Uterus (tissue), 3 donors: ENCODE measurements at regions not wholly inside any gene's neighbourhood (a gene's known extent, or its start where the extent isn't known, plus 50 kb on each side); places are given as distances from the start of the nearest gene placed in this dataset.
A peak's percentile ranks its signal among the peaks of the same experiment; 100 is the strongest.

ENCODE experiments used
- DNase-seq, 2 donors: peaks; one replicate each; pipeline ENCODE4 v3.0.0-alpha.2; 2019 to 2020
- H3K27ac ChIP-seq, 2 donors: fragments of 200-600 bp; sonication (generic); 1 replicate in 1 of 2; 2 replicates in 1 of 2; pipeline ENCODE4 v1.5.1; 2016 to 2018
- H3K27me3 ChIP-seq, 2 donors: fragments of 200-600 bp; sonication (generic); one replicate each; pipeline ENCODE4 v1.5.1; 2018 to 2019; ENCODE audit warnings: control low read depth in 1 of 2
- H3K36me3 ChIP-seq, 2 donors: fragments of 200-600 bp; sonication (generic); one replicate each; pipeline ENCODE4 v1.5.1; 2019; ENCODE audit warnings: control low read depth in 1 of 2
- H3K4me1 ChIP-seq, 2 donors: fragments of 200-600 bp; sonication (generic); one replicate each; pipeline ENCODE4 v1.5.1; 2018 to 2019; ENCODE audit warnings: control low read depth in 1 of 2
- H3K4me3 ChIP-seq, 2 donors: fragments of 200-600 bp; sonication (generic); 1 replicate in 1 of 2; 2 replicates in 1 of 2; pipeline ENCODE4 v1.5.1; 2018 to 2019; ENCODE audit warnings: mild to moderate bottlenecking in 1 of 2
- H3K9me3 ChIP-seq, 2 donors: fragments of 200-600 bp; sonication (generic); one replicate each; pipeline ENCODE4 v1.5.1; 2019; ENCODE audit warnings: control low read depth in 1 of 2
- POLR2A ChIP-seq, 2 donors: fragments of 450-650 bp; IDR thresholded peaks; one replicate each; pipeline ENCODE4 v1.6.1; 2016; ENCODE audit warnings: antibody characterized with exemption in 2 of 2, mild to moderate bottlenecking in 1 of 2, moderate library complexity in 1 of 2
- intact Hi-C: fragments of 100-400 bp; cut with DNase I; formaldehyde crosslinking; loops from one replicate; pipeline ENCODE4 v1.15.1; 2023; ENCODE audit warnings: low total_unique reads
- TF ChIP-seq, protein P1 (sequence below), 4 experiments: fragments of 200-600 bp in 2 of 4; fragments of 450-650 bp in 2 of 4; sonication (generic) in 2 of 4; IDR thresholded peaks; one replicate each; pipeline ENCODE4 v1.5.1; 2016 to 2019; ENCODE audit warnings: antibody characterized with exemption in 4 of 4, mild to moderate bottlenecking in 2 of 4, moderate library complexity in 1 of 4
- donor health status: DM: yes; HTN: yes; CAD: no.

DNA sequence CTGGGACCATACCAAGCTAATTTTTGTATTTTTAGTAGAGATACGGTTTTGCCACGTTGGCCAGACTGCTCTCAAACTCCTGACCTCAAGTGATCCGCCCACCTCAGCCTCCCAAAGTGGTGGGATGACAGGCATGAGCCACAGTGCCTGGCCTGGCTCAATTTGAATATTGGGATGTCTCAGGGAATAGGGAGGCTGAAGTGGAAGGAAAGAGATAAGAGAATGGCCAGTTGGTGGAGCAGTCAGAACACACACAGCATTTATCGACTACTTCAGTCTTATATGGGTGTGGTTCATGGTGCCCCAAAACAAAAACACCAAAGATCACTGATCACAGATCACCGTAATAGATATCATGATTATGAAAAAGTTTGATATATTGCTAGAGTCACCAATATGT, 144.4 kb downstream of the GMNC start:
- Histone ChIP-seq H3K4me3 (peak overlapping the region in 1 of 2 donors; percentile 12), H3K27ac (peak overlapping the region; percentile 28 to 35), H3K27me3 (no peaks in the 10 kb centered on the region), H3K4me1 (no peaks in the 10 kb centered on the region), H3K9me3 (no peaks in the 10 kb centered on the region), H3K36me3 (no peaks in the 10 kb centered on the region)
- intact Hi-C loops = no loop called here
- TF ChIP-seq, protein P1, sequence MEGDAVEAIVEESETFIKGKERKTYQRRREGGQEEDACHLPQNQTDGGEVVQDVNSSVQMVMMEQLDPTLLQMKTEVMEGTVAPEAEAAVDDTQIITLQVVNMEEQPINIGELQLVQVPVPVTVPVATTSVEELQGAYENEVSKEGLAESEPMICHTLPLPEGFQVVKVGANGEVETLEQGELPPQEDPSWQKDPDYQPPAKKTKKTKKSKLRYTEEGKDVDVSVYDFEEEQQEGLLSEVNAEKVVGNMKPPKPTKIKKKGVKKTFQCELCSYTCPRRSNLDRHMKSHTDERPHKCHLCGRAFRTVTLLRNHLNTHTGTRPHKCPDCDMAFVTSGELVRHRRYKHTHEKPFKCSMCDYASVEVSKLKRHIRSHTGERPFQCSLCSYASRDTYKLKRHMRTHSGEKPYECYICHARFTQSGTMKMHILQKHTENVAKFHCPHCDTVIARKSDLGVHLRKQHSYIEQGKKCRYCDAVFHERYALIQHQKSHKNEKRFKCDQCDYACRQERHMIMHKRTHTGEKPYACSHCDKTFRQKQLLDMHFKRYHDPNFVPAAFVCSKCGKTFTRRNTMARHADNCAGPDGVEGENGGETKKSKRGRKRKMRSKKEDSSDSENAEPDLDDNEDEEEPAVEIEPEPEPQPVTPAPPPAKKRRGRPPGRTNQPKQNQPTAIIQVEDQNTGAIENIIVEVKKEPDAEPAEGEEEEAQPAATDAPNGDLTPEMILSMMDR (IDR thresholded peaks at IDR 0.05) = no peak
- no peak for TF ChIP-seq POLR2A (IDR thresholded peaks at IDR 0.05)
- no peak for DNase-seq

DNA sequence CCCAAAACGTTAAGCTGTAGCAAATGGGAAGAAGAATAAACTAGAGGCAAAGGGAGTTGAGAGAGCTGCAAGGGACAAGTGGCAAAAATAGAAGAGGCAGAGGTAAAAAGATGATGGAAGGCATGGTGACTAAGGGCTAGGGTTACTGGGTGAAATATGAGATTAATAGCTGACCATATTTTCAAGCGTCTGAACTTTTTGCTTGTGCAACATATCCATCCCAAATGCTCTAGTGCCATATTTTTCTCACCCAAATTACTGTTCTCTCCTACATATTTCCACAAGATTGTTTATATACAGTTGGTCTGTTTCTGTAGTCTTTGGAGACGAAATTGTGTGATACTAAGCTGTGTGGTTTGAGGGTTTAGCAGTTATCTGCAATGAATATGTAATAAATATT, 145.5 kb downstream of the GMNC start:
- H3K4me3 ChIP-seq = no peak overlapping the region
- no peak for DNase-seq
- intact Hi-C loops = no loop called here
- TF ChIP-seq, protein P1 (IDR thresholded peaks at IDR 0.05) = no peak
- TF ChIP-seq POLR2A (IDR thresholded peaks at IDR 0.05) = no peak
- no peaks in the 10 kb centered on the region for H3K27me3 ChIP-seq
- H3K4me1 ChIP-seq = no peaks in the 10 kb centered on the region
- no peak overlapping the region for H3K27ac ChIP-seq
- H3K36me3 ChIP-seq = no peaks in the 10 kb centered on the region
- no peaks in the 10 kb centered on the region for H3K9me3 ChIP-seq

GRCh38 chr3:190716211-190716610, 146.3 kb downstream of the GMNC start:
- H3K4me3 ChIP-seq = no peak overlapping the region
- DNase-seq = no peak
- H3K36me3 ChIP-seq = no peaks in the 10 kb centered on the region
- no peaks in the 10 kb centered on the region for H3K9me3 ChIP-seq
- no peak overlapping the region for H3K27ac ChIP-seq
- TF ChIP-seq, protein P1 (IDR thresholded peaks at IDR 0.05) = no peak
- TF ChIP-seq POLR2A (IDR thresholded peaks at IDR 0.05) = no peak
- no peaks in the 10 kb centered on the region for H3K4me1 ChIP-seq
- no peaks in the 10 kb centered on the region for H3K27me3 ChIP-seq
- intact Hi-C loops = no loop called here

GRCh38 chr3:190710723-190711122, 151.8 kb downstream of the GMNC start:
- no peak for TF ChIP-seq POLR2A (IDR thresholded peaks at IDR 0.05)
- TF ChIP-seq, protein P1 (IDR thresholded peaks at IDR 0.05) = no peak
- Histone ChIP-seq H3K27me3 (no peaks in the 10 kb centered on the region), H3K4me3 (no peak overlapping the region), H3K4me1 (no peaks in the 10 kb centered on the region), H3K36me3 (no peaks in the 10 kb centered on the region), H3K9me3 (no peaks in the 10 kb centered on the region), H3K27ac (no peak overlapping the region)
- intact Hi-C loops = no loop called here
- no peak for DNase-seq

- TF ChIP-seq, protein P1 (IDR thresholded peaks at IDR 0.05) = no peak
- TF ChIP-seq POLR2A (IDR thresholded peaks at IDR 0.05) = no peak
- no peak overlapping the region for H3K4me3 ChIP-seq
- no peaks in the 10 kb centered on the region for H3K9me3 ChIP-seq
- intact Hi-C loops = no loop called here
- no peak overlapping the region for H3K27ac ChIP-seq
- DNase-seq = no peak
- no peaks in the 10 kb centered on the region for H3K27me3 ChIP-seq
- no peaks in the 10 kb centered on the region for H3K4me1 ChIP-seq
- H3K36me3 ChIP-seq = no peaks in the 10 kb centered on the region
Measured at GRCh38 chr3:190709351-190709773, 153.1 kb downstream of the GMNC start.
